GM19324 (cell line): ENCODE measurements at regions not wholly inside any gene's neighbourhood (a gene's known extent, or its start where the extent isn't known, plus 50 kb on each side); places are given as distances from the start of the nearest gene placed in this dataset.
"Not testable (repeated sequence)": the region's sequence is repeated elsewhere in the genome, so short reads cannot be mapped to it uniquely, and the experiment has no call there.

Experiments
- ATAC-seq: cut with Tn5 transposase; IDR thresholded peaks from one replicate; pipeline ENCODE4 v1.9.1; 2021; ENCODE audit warnings: mild to moderate bottlenecking, moderate library complexity; ENCODE audit not compliant: unreplicated experiment, low FRiP score

DNA sequence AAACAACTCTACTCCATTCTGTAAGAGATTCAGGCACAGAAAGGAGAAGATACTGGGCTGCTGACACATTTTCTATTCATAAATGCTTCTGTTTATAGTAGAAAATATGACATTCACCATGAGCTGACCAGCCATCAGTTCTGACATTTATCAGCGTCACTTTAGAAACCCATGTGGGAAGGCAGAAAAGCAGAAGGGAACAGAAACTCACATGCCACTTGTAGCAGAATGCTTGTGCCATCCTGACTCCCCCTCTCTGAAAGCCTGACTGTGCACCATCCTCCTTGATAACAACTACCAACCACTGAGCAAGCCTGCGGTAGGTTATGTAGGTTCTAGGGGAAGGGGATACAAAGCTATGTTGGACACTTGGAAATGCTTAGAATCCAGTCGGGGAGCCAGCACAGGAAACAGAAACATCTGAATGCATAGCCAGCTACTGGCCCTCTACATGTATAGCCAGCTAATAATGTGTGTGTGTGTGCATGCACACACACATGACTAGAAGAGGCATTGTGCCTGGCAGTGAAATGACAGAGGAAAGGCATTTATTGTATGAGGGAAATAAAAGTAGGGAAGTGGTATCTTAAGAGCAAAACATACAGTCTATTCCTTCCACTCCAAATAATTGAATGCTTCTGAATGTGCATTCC is 104.3 kb downstream of the SPDYE17 start:
- ATAC-seq = peak; percentile 44

DNA sequence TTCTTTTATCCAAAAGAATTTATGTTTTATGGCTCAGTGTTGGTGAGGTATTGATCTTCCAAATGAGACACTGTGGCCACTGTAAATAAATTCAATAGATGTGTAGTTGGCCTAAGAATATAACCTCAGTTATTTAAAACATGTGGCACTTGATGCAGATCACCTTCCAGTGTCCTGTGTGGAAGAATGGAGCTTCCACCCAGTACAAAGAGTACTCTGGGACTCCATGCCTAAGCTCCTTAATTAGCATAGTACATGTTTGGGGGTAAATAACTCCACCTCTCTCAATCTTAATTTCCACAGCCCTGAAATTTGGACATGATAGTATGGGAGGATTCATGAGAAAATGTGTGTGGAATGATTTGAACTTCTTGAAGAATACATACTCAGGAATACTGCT is 105.7 kb downstream of the SPDYE17 start:
- not testable (repeated sequence) for ATAC-seq

- ATAC-seq = not testable (repeated sequence)
These were observed 107.4 kb downstream of the SPDYE17 start for GRCh38 chr7:76924756-76925155.

DNA sequence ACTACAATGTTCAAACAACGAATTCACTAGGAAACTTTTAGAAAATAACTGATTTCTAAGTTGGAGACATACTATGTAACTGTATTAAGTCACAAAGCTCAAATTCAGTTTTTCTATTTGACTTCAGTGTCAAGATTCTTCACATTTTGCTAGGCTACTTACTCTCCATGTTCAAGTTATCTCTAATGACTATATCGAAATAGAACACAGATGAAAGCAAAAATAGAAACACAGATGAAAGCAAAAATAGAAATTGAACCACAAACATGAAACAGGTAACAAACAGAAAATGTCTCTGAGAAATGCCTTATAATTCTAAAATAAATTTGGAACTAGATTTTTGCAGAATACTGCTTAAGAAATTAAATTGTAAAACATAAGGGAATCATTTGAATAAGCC is 113.5 kb downstream of the SPDYE17 start:
- ATAC-seq = not testable (repeated sequence)

- not testable (repeated sequence) for ATAC-seq
These were observed 117.8 kb downstream of the SPDYE17 start for GRCh38 chr7:76914361-76914760.

DNA sequence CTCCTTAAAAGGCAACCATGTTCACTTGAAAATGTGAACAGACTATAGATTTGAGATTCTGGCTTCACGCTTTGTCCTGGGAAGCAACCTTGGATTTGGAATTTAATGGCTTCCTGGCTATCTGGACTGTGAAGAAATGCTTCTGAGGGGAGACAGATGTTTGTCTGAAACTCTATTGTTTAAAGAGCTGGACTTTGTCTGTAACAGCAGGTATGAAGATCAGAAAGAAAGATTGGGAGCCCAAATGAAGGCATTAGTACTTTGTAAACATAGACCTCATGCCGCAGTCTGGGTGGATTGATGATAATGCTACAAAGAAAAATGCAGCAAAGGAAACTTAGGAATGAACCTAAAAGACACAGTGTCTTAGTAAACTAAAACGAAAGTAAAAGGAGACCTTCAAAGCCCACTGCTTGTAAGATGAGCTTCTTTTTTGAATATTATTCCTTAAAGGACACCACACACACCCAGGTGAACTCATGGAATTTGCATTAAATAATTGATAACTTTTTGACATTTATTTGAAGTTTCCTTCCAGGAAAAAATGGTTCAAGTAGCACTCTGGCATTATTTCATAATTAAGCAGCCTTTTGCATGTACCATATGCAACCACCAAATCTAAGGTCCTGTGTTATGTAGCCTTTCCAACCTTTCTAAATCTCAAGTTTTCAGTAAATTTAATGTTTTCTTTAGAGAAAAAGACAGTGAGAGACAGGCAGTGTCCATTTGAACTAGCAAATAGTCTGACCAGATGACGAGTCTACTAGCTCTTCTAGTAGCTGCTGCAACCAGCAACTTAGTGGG is 119.9 kb downstream of the SPDYE17 start:
- not testable (repeated sequence) for ATAC-seq

DNA sequence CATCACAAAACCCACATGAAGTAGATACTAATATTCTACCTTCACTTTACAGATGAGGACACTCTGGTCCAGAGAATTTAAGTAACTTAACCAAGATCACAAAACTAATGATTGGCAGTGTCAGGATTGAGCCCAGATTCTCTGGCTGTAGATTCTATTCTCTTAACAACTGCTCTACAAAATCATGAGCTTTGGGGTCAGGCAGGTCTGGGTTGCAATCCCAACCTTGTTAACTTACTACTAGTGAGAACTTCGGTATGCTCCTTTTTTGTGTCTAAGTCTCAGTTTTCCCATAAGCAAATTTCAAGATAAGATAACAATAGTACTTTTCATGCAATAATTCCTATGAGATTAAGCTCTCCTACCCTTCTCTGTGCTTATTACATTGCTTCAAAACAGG is 127.5 kb downstream of the SPDYE17 start:
- not testable (repeated sequence) for ATAC-seq

DNA sequence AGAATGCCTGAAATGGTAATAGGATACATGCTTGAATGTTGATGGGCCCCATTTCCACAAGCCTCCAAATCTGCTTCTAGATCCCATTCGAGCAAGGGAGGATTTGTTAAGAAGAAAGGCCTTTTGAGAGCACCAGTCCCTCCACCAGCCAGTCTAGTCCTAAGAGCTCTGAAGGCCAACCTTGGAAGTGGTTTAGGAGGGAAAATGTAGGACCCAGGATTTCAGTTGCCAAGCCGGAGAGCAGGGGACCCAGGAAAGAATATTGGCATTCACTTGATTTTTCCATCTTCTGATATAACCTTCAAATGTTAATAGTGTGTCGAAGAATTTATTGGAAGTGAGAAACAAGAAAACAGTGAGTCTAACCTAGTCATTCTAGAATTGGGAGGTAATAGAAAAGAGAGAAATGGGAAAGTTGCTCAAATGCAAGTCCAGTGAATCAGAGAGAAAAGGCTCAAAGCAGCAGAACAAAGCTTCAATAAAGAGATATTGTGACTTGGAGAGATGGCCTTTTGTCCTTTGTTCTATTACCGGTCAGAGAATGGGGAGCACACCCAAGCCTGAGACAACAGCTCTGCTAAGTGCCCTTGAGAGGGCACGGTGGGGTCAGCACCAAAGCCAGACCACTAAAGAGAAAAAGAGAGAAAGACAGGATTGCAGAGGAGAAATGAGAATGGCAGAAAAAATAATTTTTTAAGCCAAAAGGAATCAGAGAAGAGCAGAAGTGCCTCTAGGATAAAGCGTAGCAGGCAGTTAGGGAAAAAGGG is 130.0 kb downstream of the SPDYE17 start:
- not testable (repeated sequence) for ATAC-seq

- not testable (repeated sequence) for ATAC-seq
These were observed 133.4 kb downstream of the SPDYE17 start for GRCh38 chr7:76898807-76899206.

GRCh38 chr7:76897007-76897406 is 135.2 kb downstream of the SPDYE17 start:
- ATAC-seq = not testable (repeated sequence)

DNA sequence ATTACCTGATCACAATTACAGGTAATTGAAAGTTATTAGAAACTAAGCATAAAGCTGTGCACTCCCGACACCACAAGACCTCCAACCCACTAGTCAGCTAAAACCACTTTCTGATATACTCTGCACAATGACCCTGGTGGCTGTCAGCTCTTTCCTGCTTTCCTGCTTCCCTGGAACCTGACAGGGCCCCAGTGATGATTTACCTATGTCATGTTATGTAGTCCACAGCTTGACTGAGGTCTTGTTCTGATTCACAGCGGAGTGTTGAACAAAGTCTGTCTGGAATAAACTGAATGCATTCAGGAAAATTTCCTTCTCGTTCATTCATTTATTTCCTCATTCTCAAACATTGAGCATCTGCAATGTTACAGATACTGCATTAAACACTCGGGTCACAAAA is 136.5 kb downstream of the SPDYE17 start:
- not testable (repeated sequence) for ATAC-seq

DNA sequence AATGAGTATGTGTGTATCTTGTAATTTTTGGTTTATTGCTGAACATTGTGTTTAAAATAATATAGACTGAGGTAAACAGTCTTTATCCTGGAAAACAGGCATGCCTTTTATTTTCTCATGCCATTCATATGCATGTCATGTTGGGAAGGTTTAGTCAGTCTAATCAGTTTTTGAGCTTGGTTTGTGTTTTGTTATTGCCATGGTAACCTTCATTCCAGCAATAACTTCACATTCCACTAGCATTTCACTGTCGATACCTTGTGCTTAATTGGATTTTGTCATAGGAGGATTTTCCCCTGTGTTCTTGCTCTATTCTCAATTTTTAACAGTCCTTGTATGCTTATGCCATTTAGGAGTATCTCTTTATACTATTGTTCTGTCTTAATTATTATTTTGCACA is 140.4 kb downstream of the SPDYE17 start:
- ATAC-seq = not testable (repeated sequence)

DNA sequence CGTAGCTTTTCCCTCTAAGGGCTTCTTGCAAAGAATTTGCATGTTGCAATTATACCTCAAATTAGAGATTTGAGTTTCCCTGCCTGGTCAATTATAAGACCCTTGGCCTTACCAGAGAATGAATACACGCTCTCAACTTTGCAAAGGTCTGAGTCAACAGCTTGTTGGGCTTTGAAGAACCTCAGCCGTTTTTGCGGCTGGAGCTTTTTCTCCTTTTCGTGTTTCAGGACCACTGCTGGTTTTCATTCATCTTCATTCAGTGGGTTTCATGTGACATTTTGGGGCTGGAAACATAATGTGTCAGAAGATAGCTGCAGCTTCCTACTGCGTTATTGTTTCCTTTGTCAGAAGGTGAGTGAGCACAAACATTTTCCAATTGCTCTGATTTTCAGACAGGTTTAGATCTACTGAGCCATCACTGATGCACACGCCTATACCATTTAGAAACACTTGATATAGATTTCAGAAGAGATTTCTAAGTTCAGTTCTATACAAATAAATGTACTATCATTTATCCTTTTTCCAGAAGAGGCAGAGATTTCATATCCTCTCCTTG is 152.3 kb downstream of the SPDYE17 start:
- not testable (repeated sequence) for ATAC-seq

GRCh38 chr7:76875760-76876159 is 156.4 kb downstream of the SPDYE17 start:
- ATAC-seq = not testable (repeated sequence)

GRCh38 chr7:76870504-76870808 is 161.7 kb downstream of the SPDYE17 start:
- not testable (repeated sequence) for ATAC-seq

GRCh38 chr7:76867364-76867889 is 164.7 kb downstream of the SPDYE17 start:
- not testable (repeated sequence) for ATAC-seq

DNA sequence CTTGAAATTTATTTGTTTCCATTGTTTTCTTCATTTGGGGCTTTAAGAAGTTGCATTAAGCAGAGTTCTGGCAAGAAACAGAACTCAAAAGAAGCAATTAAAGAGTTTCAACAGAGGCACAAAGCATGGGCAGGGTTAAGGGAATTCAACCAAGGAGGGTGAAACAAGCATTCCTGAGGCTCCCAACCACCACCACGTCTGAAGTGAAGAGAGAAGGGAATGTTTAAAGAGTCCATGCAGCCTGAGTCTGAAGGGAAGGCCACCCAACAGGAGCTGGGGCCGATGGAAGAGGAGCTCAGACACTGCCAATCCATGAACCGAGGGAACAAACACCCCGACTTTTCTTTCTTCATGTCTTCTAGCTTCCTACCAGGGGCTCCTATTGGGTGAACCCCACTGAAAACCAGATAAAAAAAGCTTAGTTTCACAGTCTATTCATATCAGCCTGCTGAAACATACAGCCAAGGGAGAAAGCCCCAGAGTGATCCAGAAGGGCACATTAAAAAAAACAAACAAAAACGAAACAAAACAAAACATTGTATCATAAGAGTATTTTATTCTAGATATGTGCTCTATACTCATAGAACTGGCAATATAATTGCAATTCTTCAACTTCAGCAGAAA is 168.9 kb downstream of the SPDYE17 start:
- ATAC-seq = not testable (repeated sequence)

DNA sequence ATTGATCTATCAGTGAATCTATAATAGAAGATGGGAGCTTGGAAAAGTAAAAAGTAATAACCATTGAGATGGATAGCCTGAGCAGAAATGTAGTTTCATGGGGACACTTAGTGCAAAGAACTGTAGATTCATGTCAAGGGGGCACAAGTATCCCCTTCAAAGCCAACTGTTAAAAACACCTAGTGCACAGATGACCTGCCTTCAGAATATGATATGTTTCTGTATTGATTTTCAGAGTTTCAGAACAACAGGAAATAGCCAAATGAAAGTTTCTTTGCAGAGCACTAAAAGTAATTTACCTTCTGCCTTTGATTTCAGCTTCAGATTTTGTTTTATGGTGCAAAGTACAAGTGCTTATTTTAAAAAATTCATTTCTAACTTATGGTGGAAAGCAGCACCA is 169.9 kb downstream of the SPDYE17 start:
- ATAC-seq = peak; percentile 44

- ATAC-seq = not testable (repeated sequence)
These were observed 172.2 kb downstream of the SPDYE17 start for GRCh38 chr7:76859933-76860332.

GRCh38 chr7:76854631-76855030 is 177.5 kb downstream of the SPDYE17 start:
- not testable (repeated sequence) for ATAC-seq
